Heart left ventricle (tissue), 13 donors: ENCODE measurements at regions not wholly inside any gene's neighbourhood (a gene's known extent, or its start where the extent isn't known, plus 50 kb on each side); places are given as distances from the start of the nearest gene placed in this dataset.
"Not testable (repeated sequence)": the region's sequence is repeated elsewhere in the genome, so short reads cannot be mapped to it uniquely, and the experiment has no call there.

Source experiments
- POLR2A ChIP-seq, 2 donors: fragments of 450-650 bp; IDR thresholded peaks; one replicate each; pipeline ENCODE4 v1.6.1; 2017; ENCODE audit warnings: antibody characterized with exemption in 2 of 2, mild to moderate bottlenecking in 2 of 2, moderate library complexity in 2 of 2
- TF ChIP-seq, protein P1 (sequence below), 12 donors: fragments of 200-600 bp; sonication (generic) in 4 of 12; IDR thresholded peaks; one replicate each; pipeline versions ENCODE4 v1.5.0 to v1.8.0; 2018 to 2022; ENCODE audit warnings: antibody characterized with exemption in 12 of 12, mild to moderate bottlenecking in 5 of 12
- donor health status: ischemic (EF 13 %, LVEDD 7.1; RV severe dilation, severe dysfunction).
- donor health status: DM: no; HTN: yes; CAD: no.
- donor health status: DM: no; HTN: no; CAD: no.
- donor health status: ischemic (EF 25% LVEDD 6.9; RV normal size, moderate dysfunction).
- donor health status: ischemic (EF 25% LVEDD 5.7; RV mildly dilated, moderate dysfunction).
- donor health status: ischemic (EF 35%, LVEDD 5.7; RV mildly dilated, moderate dysfunction).
- donor health status: nonischemic (EF 11% LVEDD 7.7; RV severe dilation, severe dysfunction).
- donor health status: DM: yes; HTN: yes; CAD: no.
- donor health status: PGD.
- donor health status: ischemic (EF 29% LVEDD 5.4; RV normal size, mild dysfunction).
- donor health status: nonischemic (EF 23%, LVEDD 6.1; RV moderate dilation, normal function).

DNA sequence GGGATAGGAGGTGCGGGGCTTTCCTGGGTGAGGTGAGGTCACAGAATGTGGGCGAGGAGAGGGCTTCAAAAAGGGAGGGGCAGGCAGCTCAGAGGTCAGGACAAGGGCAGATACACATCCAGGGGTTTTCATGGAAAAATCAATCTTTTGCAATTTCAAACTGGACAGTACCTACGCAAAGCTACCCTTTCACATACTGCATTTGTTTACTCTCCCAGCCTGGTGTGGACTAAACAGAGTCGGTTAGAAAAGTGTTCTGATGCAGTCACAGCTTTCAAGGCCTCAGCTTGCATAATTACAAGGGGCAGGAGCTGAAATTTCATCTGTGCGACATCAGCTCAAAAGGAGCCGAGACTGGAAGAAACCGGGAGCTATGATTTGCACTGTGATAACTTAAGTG lies 309.9 kb upstream of the SOX1 start:
- TF ChIP-seq, protein P1, sequence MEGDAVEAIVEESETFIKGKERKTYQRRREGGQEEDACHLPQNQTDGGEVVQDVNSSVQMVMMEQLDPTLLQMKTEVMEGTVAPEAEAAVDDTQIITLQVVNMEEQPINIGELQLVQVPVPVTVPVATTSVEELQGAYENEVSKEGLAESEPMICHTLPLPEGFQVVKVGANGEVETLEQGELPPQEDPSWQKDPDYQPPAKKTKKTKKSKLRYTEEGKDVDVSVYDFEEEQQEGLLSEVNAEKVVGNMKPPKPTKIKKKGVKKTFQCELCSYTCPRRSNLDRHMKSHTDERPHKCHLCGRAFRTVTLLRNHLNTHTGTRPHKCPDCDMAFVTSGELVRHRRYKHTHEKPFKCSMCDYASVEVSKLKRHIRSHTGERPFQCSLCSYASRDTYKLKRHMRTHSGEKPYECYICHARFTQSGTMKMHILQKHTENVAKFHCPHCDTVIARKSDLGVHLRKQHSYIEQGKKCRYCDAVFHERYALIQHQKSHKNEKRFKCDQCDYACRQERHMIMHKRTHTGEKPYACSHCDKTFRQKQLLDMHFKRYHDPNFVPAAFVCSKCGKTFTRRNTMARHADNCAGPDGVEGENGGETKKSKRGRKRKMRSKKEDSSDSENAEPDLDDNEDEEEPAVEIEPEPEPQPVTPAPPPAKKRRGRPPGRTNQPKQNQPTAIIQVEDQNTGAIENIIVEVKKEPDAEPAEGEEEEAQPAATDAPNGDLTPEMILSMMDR (IDR thresholded peaks at IDR 0.05): not testable (repeated sequence)
- not testable (repeated sequence) for TF ChIP-seq POLR2A (IDR thresholded peaks at IDR 0.05)
